Endothelial cell of umbilical vein (primary cell): ENCODE measurements at regions not wholly inside any gene's neighbourhood (a gene's known extent, or its start where the extent isn't known, plus 50 kb on each side); places are given as distances from the start of the nearest gene placed in this dataset.

ENCODE experiments used
- BruUV-seq: library from RNA; stranded (reverse); fragments of 400-500 nt; replicated peaks from 2 replicates; lab custom pipeline; 2021; lab: Mats Ljungman, UMichigan
- CTCF ChIA-PET: fragments of 300-600, 350-600 bp; sonication (Branson Sonifier 250); formaldehyde crosslinking; loops from one replicate; lab custom pipeline; 2021; ENCODE audit warnings: antibody characterized with exemption, inconsistent platforms; lab: Charles Lee
- POLR2A ChIA-PET: fragments of 300-600, 350-600 bp; sonication (Branson Sonifier 250); formaldehyde crosslinking; loops from one replicate; lab custom pipeline; 2021; ENCODE audit warnings: antibody characterized with exemption, inconsistent platforms; lab: Charles Lee
- DNase-seq: peaks from one replicate; pipeline ENCODE4 v3.0.0-alpha.2; 2011; ENCODE audit warnings: low read depth, low spot score
- FAIRE-seq: peaks from 2 replicates; lab custom pipeline; 2011; peaks lifted over from hg19 to GRCh38; lab: Jason Lieb, UNC
- H2AFZ ChIP-seq: 2 replicates; pipeline ENCODE4 v1.6.0; 2012; ENCODE audit warnings: low read depth, low read length, control low read depth, inconsistent platforms
- H3K27ac ChIP-seq: 2 replicates; pipeline ENCODE4 v1.5.1; 2011; ENCODE audit warnings: low read depth, mild to moderate bottlenecking, control low read depth, low read length, moderate library complexity; ENCODE audit not compliant: insufficient read depth
- H3K27me3 ChIP-seq, 2 experiments: 2 replicates each; pipeline versions ENCODE4 v1.6.0 to v1.6.1; 2011; ENCODE audit warnings: low read length in 2 of 2, mixed read lengths in 1 of 2; ENCODE audit not compliant: control insufficient read depth in 2 of 2, insufficient read depth in 2 of 2
- H3K36me3 ChIP-seq, 2 experiments: 2 replicates in 1 of 2; 3 replicates in 1 of 2; pipeline ENCODE4 v1.5.1; 2011; ENCODE audit warnings: low read length in 2 of 2, mild to moderate bottlenecking in 1 of 2, moderate library complexity in 1 of 2; ENCODE audit not compliant: control insufficient read depth in 2 of 2, insufficient read depth in 2 of 2; ENCODE audit errors: extremely low read depth in 1 of 2
- H3K4me1 ChIP-seq: 3 replicates; pipeline ENCODE4 v1.5.1; 2011; ENCODE audit warnings: mild to moderate bottlenecking, low read length; ENCODE audit not compliant: control insufficient read depth, insufficient read depth; ENCODE audit errors: extremely low read depth
- H3K4me2 ChIP-seq: 2 replicates; pipeline ENCODE4 v1.6.1; 2011; ENCODE audit warnings: low read length, control low read depth, mixed read lengths; ENCODE audit not compliant: insufficient read depth
- H3K4me3 ChIP-seq, 3 experiments: fragments of 200-600 bp in 1 of 3; sonication (generic), shearing (Covaris generic) in 1 of 3; replicated peaks in 1 of 3; 2 replicates each; pipeline ENCODE4 v1.5.1; 2011 to 2016; ENCODE audit warnings: control low read depth in 3 of 3, low read length in 3 of 3, mild to moderate bottlenecking in 2 of 3, inconsistent platforms in 1 of 3, low read depth in 1 of 3, moderate library complexity in 1 of 3; ENCODE audit not compliant: insufficient read depth in 1 of 3
- H3K79me2 ChIP-seq: 2 replicates; pipeline ENCODE4 v1.6.0; 2012; ENCODE audit warnings: low read length, inconsistent platforms; ENCODE audit not compliant: control insufficient read depth, insufficient read depth
- H3K9ac ChIP-seq: replicated peaks from 2 replicates; pipeline ENCODE3; 2011; ENCODE audit warnings: low read length, control low read depth; ENCODE audit not compliant: insufficient read depth; ENCODE audit errors: extremely low read depth
- H3K9me1 ChIP-seq: replicated peaks from 3 replicates; pipeline ENCODE4 v1.6.0; 2011; ENCODE audit warnings: mild to moderate bottlenecking, low read length; ENCODE audit not compliant: control insufficient read depth, insufficient read depth; ENCODE audit errors: extremely low read depth
- H3K9me3 ChIP-seq: replicated peaks from 2 replicates; pipeline ENCODE4 v1.5.1; 2012; ENCODE audit warnings: low read length, inconsistent platforms; ENCODE audit not compliant: control insufficient read depth, insufficient read depth
- H4K20me1 ChIP-seq: replicated peaks from 2 replicates; pipeline ENCODE3; 2011; ENCODE audit warnings: mild to moderate bottlenecking, low read length; ENCODE audit not compliant: control insufficient read depth, insufficient read depth; ENCODE audit errors: extremely low read depth
- CTCF ChIP-seq, 2 donors: IDR thresholded peaks; 1 replicate in 1 of 2; 2 replicates in 1 of 2; pipeline ENCODE4 v1.5.1; 2011; ENCODE audit warnings: low read length in 2 of 2, mild to moderate bottlenecking in 2 of 2, moderate library complexity in 2 of 2, control low read depth in 1 of 2, inconsistent platforms in 1 of 2, low read depth in 1 of 2; ENCODE audit not compliant: insufficient read depth in 1 of 2; ENCODE audit errors: extremely low read depth in 1 of 2
- EZH2 ChIP-seq: IDR thresholded peaks from 2 replicates; pipeline ENCODE4 v1.6.1; 2012; ENCODE audit warnings: borderline replicate concordance, low read depth, mild to moderate bottlenecking, moderate library complexity, low read length, inconsistent platforms; ENCODE audit not compliant: severe bottlenecking
- FOS ChIP-seq: IDR thresholded peaks from 2 replicates; pipeline ENCODE4 v1.6.1; 2011; ENCODE audit warnings: mild to moderate bottlenecking, low read length, moderate library complexity, borderline replicate concordance; ENCODE audit not compliant: insufficient read depth
- GATA2 ChIP-seq: IDR thresholded peaks from 2 replicates; pipeline ENCODE4 v1.7.0; 2011; ENCODE audit warnings: low read depth, mild to moderate bottlenecking, moderate library complexity, mixed read lengths, low read length; ENCODE audit not compliant: insufficient read length, insufficient read depth
- JUN ChIP-seq: IDR thresholded peaks from 2 replicates; pipeline ENCODE4 v1.6.1; 2011; ENCODE audit warnings: borderline replicate concordance, low read depth; ENCODE audit not compliant: insufficient read length, insufficient read depth
- MAX ChIP-seq: IDR thresholded peaks from 2 replicates; pipeline ENCODE4 v1.6.1; 2011; ENCODE audit not compliant: insufficient read depth, insufficient read length
- MYC ChIP-seq: IDR thresholded peaks from one replicate; pipeline ENCODE4 v1.6.1; 2011; ENCODE audit warnings: mild to moderate bottlenecking, low read depth, low read length
- POLR2A ChIP-seq: IDR thresholded peaks from 2 replicates; pipeline ENCODE4 v1.6.1; 2012; ENCODE audit warnings: low read depth, mild to moderate bottlenecking, control low read depth, low read length
- POLR2AphosphoS5 ChIP-seq: IDR thresholded peaks from 2 replicates; pipeline ENCODE4 v1.6.1; 2012; ENCODE audit warnings: low read depth, mild to moderate bottlenecking, control low read depth, low read length, moderate library complexity; ENCODE audit not compliant: insufficient read depth
- dilution Hi-C: fragments of 300-500 bp; cut with MboI; formaldehyde crosslinking; loops from one replicate; pipeline ENCODE4 v1.15.0; 2019; ENCODE audit warnings: low sequenced_read_pairs; ENCODE audit not compliant: extremely low pct_ligation_motif_present
- intact Hi-C: fragments of 100-400 bp; cut with micrococcal nuclease; formaldehyde crosslinking; loops from one replicate; pipeline ENCODE4 v1.10.0; 2022

- H2AFZ ChIP-seq = no peak overlapping the region
- no peaks in the 10 kb centered on the region for H4K20me1 ChIP-seq
- DNase-seq = no peak
- H3K27me3 ChIP-seq = peaks cover 3 to 5% of the 10 kb centered on the region in 2 experiments
- ChIA-PET POLR2A (no interaction called here), CTCF (interaction anchor here (2.9 kb wide), 1 partner anchor 11 kb away, joined by 19 read pairs; no protein-coding TSS in a partner anchor)
- no peaks in the 10 kb centered on the region for H3K79me2 ChIP-seq
- H3K9me1 ChIP-seq = no peaks in the 10 kb centered on the region
- BruUV-seq = no TSS peak
- H3K4me3 ChIP-seq = no peak overlapping the region
- no peak overlapping the region for H3K27ac ChIP-seq
- FAIRE-seq = no peak
- H3K9ac ChIP-seq = no peak overlapping the region
- H3K36me3 ChIP-seq = no peaks in the 10 kb centered on the region
- no peaks in the 10 kb centered on the region for H3K9me3 ChIP-seq
- dilution Hi-C loops (no loop called here), intact Hi-C loops (no loop called here)
- TF ChIP-seq EZH2 (no peak), CTCF (IDR thresholded peaks at IDR 0.05; ENCODE audit: extremely low read depth in 1 of 2, insufficient read depth in 1 of 2, low read depth in 1 of 2, low read length in 2 of 2) (no peak), FOS (no peak), GATA2 (no peak), MYC (no peak), JUN (no peak), MAX (no peak), POLR2A (no peak), POLR2AphosphoS5 (no peak)
- no peak overlapping the region for H3K4me2 ChIP-seq
- H3K4me1 ChIP-seq = no peaks in the 10 kb centered on the region
Observed at GRCh38 chr5:87770016-87770570, 357.4 kb upstream of the CCNH start.
